Spleen (tissue), 11 donors: ENCODE measurements at regions not wholly inside any gene's neighbourhood (a gene's known extent, or its start where the extent isn't known, plus 50 kb on each side); places are given as distances from the start of the nearest gene placed in this dataset.
A peak's percentile ranks its signal among the peaks of the same experiment; 100 is the strongest.

Experiments
- DNase-seq: peaks from one replicate; pipeline ENCODE4 v3.0.0-alpha.2; 2020
- H3K27ac ChIP-seq, 8 donors: fragments of 200-600 bp; sonication (generic) in 7 of 8; 1 replicate in 4 of 8; 2 replicates in 4 of 8; pipeline versions ENCODE4 v1.5.0 to v1.8.0; 2016 to 2021; ENCODE audit warnings: inconsistent platforms in 4 of 8, mild to moderate bottlenecking in 4 of 8, moderate library complexity in 1 of 8
- H3K27me3 ChIP-seq, 7 donors: fragments of 200-600 bp; sonication (generic) in 6 of 7; replicated peaks in 1 of 7; 1 replicate in 4 of 7; 2 replicates in 3 of 7; pipeline versions ENCODE4 v1.5.0 to v1.8.0; 2016 to 2021; ENCODE audit warnings: inconsistent platforms in 3 of 7, mild to moderate bottlenecking in 1 of 7
- H3K36me3 ChIP-seq, 6 donors: fragments of 200-600 bp; sonication (generic) in 5 of 6; 1 replicate in 4 of 6; 2 replicates in 2 of 6; pipeline versions ENCODE4 v1.5.0 to v1.8.0; 2016 to 2021; ENCODE audit warnings: inconsistent platforms in 2 of 6
- H3K4me1 ChIP-seq, 6 donors: fragments of 200-600 bp; sonication (generic) in 5 of 6; 1 replicate in 3 of 6; 2 replicates in 3 of 6; pipeline versions ENCODE4 v1.5.0 to v1.8.0; 2016 to 2021; ENCODE audit warnings: inconsistent platforms in 3 of 6
- H3K4me3 ChIP-seq, 8 donors: fragments of 200-600 bp; sonication (generic) in 7 of 8; 1 replicate in 4 of 8; 2 replicates in 4 of 8; pipeline versions ENCODE4 v1.5.0 to v1.8.0; 2016 to 2021; ENCODE audit warnings: inconsistent platforms in 4 of 8, mild to moderate bottlenecking in 4 of 8, moderate library complexity in 2 of 8
- H3K9me3 ChIP-seq, 8 donors: fragments of 200-600 bp; sonication (generic) in 7 of 8; 1 replicate in 4 of 8; 2 replicates in 4 of 8; pipeline versions ENCODE4 v1.5.0 to v1.8.0; 2016 to 2021; ENCODE audit warnings: inconsistent platforms in 4 of 8
- CTCF ChIP-seq, 11 experiments: fragments of 200-600 bp in 7 of 11; fragments of 450-650 bp in 4 of 11; sonication (generic) in 4 of 11; IDR thresholded peaks in 8 of 11; conservative IDR thresholded peaks in 3 of 11; 1 replicate in 7 of 11; 2 replicates in 4 of 11; pipeline versions ENCODE4 v1.4.0 to v1.8.0; 2016 to 2021; ENCODE audit warnings: antibody characterized with exemption in 11 of 11, inconsistent platforms in 4 of 11, mild to moderate bottlenecking in 1 of 11
- POLR2A ChIP-seq, 3 donors: fragments of 450-650 bp; IDR thresholded peaks; one replicate each; pipeline ENCODE4 v1.5.1; 2017; ENCODE audit warnings: antibody characterized with exemption in 3 of 3, mild to moderate bottlenecking in 1 of 3
- POLR2AphosphoS5 ChIP-seq, 3 donors: sonication (generic); formaldehyde crosslinking; IDR thresholded peaks; one replicate each; pipeline ENCODE4 v1.5.1; 2017; ENCODE audit warnings: antibody characterized with exemption in 3 of 3
- WGBS, 5 donors: extraction: QIAGEN DNeasy Blood & Tissue Kit in 3 of 5; methylation state at CpG; one replicate each; pipeline versions ENCODE4 v1.1.5 to v1.1.7; 2013 to 2018; 5-methylcytosine and 5-hydroxymethylcytosine counted together
- intact Hi-C: fragments of 100-400 bp; cut with DNase I; formaldehyde crosslinking; loops from one replicate; pipeline ENCODE4 v1.15.0; 2023; ENCODE audit warnings: low total_unique reads
- donor health status: healthy with polysubstance abuse.
- donor health status: DM: no; HTN: no; CAD: no; lungs with moderate emphysema.
- donor health status: DM: no; HTN: no; CAD: no.
- donor health status: Bipolar disorder and iron deficiency.
- donor health status: healthy.
- donor health status: DM: no; HTN: no; CAD: no.
- donor health status: DM: yes; HTN: yes; CAD: no.

- intact Hi-C loops, result no loop called here
- Histone ChIP-seq H3K36me3 (no peaks in the 10 kb centered on the region), H3K9me3 (peaks cover 0 to 35% (median 22%) of the 10 kb centered on the region in 8 donors), H3K27ac (no peak overlapping the region), H3K4me3 (no peak overlapping the region), H3K27me3 (no peaks in the 10 kb centered on the region), H3K4me1 (no peaks in the 10 kb centered on the region)
- DNase-seq, result no peak
- TF ChIP-seq POLR2A (IDR thresholded peaks at IDR 0.05) (no peak), CTCF (IDR thresholded peaks at IDR 0.05 in 8 of 11, conservative IDR thresholded peaks at IDR 0.05 in 3 of 11) (no peak), POLR2AphosphoS5 (IDR thresholded peaks at IDR 0.05) (no peak)
Observed at GRCh38 chr15:31745841-31746240, 284.5 kb upstream of the CHRNA7 start.

GRCh38 chr15:31752065-31752762 lies 278.1 kb upstream of the CHRNA7 start:
- peak overlapping the region in 1 of 8 donors; percentile 15 for H3K27ac ChIP-seq
- intact Hi-C loops, result no loop called here
- TF ChIP-seq POLR2A (IDR thresholded peaks at IDR 0.05) (no peak), CTCF (IDR thresholded peaks at IDR 0.05 in 8 of 11, conservative IDR thresholded peaks at IDR 0.05 in 3 of 11) (no peak), POLR2AphosphoS5 (IDR thresholded peaks at IDR 0.05) (no peak)
- WGBS, 5 donors, result 71 to 84% (median 73%) methylated on average over 2 of the region's 2 CpGs
- no peak for DNase-seq
- H3K36me3 ChIP-seq, result no peaks in the 10 kb centered on the region
- H3K27me3 ChIP-seq, result peaks cover 0 to 4% (median 0%) of the 10 kb centered on the region in 7 donors
- H3K4me3 ChIP-seq, result no peak overlapping the region
- H3K9me3 ChIP-seq, result no peaks in the 10 kb centered on the region
- no peaks in the 10 kb centered on the region for H3K4me1 ChIP-seq

GRCh38 chr15:31752905-31753304 lies 277.4 kb upstream of the CHRNA7 start:
- no peak for DNase-seq
- intact Hi-C loops, result no loop called here
- H3K27me3 ChIP-seq, result peaks cover 0 to 4% (median 0%) of the 10 kb centered on the region in 7 donors
- H3K9me3 ChIP-seq, result no peaks in the 10 kb centered on the region
- peak overlapping the region in 1 of 8 donors; percentile 15 for H3K27ac ChIP-seq
- TF ChIP-seq CTCF (IDR thresholded peaks at IDR 0.05 in 8 of 11, conservative IDR thresholded peaks at IDR 0.05 in 3 of 11) (no peak), POLR2A (IDR thresholded peaks at IDR 0.05) (no peak), POLR2AphosphoS5 (IDR thresholded peaks at IDR 0.05) (no peak)
- no peak overlapping the region for H3K4me3 ChIP-seq
- H3K36me3 ChIP-seq, result no peaks in the 10 kb centered on the region
- WGBS, 5 donors, result 65 to 91% (median 76%) methylated on average over 3 of the region's 3 CpGs
- H3K4me1 ChIP-seq, result peaks cover 0 to 5% (median 0%) of the 10 kb centered on the region in 6 donors

- intact Hi-C loops, result no loop called here
- Histone ChIP-seq H3K36me3 (no peaks in the 10 kb centered on the region), H3K4me1 (peaks cover 0 to 9% (median 0%) of the 10 kb centered on the region in 6 donors), H3K9me3 (no peaks in the 10 kb centered on the region), H3K27ac (no peak overlapping the region), H3K4me3 (no peak overlapping the region), H3K27me3 (peaks cover 0 to 15% (median 0%) of the 10 kb centered on the region in 7 donors)
- TF ChIP-seq POLR2AphosphoS5 (IDR thresholded peaks at IDR 0.05) (peak in 1 of 3 donors; percentile 57), CTCF (IDR thresholded peaks at IDR 0.05 in 8 of 11, conservative IDR thresholded peaks at IDR 0.05 in 3 of 11) (no peak), POLR2A (IDR thresholded peaks at IDR 0.05) (no peak)
- no peak for DNase-seq
- WGBS, 5 donors, result 28 to 47% (median 37%) methylated on average over 5 of the region's 5 CpGs
Observed at GRCh38 chr15:31758126-31758525, 272.2 kb upstream of the CHRNA7 start.
